ENCODE measurements at regions not wholly inside any gene's neighbourhood (a gene's known extent, or its start where the extent isn't known, plus 50 kb on each side); places are given as distances from the start of the nearest gene placed in this dataset.

DNA sequence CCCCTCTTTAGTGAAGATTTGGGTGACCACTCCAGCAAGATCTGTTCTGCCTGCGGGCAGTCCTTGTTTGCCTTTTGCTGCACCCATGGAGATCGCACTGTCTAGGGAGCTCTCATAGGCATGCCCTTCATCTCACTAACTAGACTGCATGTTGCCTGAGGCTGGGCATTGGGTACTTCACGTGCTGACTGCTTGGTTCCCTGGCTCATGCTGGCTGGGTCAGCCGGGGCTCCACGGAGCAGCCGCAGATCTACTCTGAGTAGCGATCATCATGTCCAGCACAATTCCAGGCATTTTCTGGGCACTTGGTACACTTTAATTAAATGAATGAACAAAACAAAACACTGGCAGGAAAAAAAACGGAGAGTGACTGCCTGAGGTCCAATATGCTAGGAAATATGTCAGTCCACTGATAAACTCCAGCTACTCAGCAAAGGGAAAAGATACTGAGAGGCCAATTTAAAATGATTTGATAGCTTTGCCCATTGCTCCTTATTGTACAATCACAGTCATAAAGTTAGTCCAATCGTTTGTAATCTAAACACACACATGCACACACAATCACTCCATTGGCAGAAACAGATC, 220.3 kb downstream of the C1D start:
- DNase-seq = no peak

DNA sequence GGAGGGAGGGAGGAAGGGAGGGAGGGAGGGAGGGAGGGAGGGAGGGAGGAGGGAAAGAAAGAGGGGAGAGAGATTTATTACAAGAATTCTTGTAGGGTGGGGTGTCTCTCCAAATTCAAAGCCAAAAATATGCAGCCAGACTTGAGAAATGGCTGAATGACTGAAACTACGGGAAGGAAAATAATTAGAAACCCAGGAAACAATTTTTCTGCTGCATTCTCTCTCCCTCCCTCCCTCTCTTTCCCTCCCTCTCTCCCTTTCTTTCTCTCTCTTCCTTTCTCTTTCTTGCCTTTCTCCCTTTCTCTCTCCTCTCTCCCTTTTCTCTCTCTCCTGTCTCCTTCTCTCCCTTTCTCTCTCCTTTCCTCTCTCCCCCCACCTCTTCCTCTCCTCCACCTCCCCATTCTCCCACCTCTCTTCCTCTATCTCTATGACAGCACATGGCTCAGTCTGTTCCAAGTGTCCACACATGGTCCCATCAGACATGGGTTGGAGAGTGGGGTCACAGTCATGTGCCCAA, 218.7 kb downstream of the C1D start:
- DNase-seq = no peak

DNA sequence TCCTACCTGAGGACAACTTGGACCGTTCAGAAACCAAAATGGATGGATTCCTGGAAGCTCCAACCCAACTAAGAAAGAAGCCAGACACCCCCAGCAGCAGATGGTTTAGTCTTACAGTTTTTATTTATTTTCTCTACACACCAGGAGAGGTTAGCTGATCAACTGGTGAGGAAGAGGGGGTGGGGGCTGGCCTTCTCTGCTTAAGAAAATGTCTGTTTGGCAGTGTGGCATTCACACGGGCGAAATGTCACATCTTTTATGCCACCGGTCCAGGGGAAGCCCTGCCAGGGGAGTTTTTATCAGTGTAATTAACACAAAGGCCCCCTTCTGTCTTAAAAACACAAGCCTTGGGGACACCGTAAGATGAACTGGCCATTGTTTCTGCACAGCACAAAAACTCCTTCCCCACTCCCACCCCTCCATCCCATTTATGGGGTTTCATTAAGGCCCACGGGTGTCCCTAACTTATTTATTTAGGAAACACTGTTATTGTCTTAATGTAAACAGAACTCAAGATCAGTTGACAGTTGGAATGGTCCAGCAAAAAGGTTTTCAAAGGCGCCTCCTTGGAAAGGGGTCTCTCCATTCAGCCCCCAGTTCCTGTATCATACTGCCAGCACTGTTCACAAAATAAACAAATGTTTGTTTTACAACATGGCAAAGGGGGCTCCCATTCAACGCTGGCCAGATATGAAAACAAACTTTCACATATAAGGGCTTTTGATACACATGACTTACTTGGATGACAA, 217.0 kb downstream of the C1D start:
- DNase-seq = no peak

DNA sequence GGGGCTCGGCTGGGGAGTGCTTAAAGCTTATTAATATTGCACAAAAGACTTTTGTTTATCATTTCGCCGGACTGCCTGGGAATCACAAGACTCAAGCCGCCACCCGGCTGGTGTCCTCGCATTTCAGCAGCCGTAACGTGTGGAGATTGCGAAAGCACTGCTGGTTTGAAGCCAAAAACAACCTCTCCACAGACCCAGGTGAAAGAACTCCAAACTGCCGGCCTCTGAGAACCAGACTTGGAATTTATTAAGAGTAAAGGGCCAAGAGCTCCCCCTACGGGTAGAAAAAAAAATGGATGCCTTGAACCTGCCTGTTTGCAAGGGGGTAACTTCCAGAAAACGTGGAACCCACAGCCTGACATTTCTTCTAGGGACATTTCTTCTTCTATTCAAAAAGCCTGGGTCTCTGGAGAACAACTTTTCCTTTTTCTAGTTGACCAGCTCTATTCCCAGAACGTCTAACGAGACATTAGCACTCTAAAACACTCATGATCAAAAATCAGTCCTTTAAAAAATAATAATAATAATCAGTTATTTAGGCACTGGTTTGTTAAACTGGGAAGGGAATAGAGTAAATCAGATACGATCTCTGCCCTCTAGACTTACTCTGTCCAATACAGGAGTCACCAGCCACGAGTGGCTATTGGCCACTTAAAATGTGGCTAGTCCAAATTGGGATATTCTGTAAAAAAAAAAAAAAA, 216.3 kb downstream of the C1D start:
- DNase-seq = peak; percentile 83

DNA sequence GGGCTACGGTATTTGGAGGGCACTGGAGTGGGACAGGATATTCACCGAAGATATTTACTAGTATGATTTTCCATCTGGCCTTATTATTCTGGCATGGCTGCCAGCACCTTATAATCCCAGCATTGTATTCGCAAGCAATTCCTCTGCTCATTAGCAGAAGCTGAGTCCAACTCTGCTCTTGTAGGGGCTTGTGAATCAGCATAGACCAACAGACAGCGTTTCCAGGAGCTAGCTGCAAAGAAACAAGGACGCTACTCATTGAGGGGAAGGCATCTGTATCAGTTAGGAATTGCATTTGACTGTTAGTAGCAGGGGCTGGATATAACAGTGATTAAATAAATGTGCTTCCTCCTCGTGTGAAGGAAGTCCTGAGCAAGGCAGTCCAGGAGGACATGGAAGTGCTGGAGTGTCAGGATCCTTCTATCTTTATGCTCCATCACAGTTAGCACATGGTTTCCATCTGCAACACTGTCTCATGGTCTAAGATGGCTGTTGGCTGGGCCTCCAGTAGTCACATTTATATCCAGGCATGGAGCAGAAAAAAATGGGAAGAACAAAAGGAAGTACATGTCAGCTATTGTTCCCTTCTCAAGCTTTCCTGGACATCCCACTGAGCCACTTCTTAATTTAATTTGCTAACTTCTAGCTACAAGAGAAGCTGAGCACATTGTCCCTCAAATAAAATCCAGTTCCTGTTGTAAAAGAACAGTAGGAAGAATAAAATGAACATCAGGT, 214.1 kb downstream of the C1D start:
- no peak for DNase-seq

DNA sequence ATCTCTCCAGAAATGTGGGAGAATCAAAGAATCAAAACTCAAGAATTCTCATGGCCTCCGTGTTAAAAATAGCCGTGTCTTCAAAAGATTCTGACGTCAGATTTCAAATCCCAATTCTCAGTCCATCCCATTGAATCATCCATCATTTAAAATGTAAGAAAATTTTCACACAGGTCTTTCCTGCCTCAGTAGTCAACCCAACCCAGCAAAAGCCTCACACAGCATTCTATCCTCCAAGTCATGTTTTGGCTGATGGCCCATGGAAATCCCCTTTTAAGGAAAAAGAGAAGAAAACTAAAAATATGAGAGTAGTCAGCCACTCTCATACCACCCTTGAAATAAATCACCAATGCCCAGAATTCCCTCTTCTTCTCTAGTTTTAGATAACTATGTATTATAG, 211.8 kb downstream of the C1D start:
- no peak for DNase-seq

DNA sequence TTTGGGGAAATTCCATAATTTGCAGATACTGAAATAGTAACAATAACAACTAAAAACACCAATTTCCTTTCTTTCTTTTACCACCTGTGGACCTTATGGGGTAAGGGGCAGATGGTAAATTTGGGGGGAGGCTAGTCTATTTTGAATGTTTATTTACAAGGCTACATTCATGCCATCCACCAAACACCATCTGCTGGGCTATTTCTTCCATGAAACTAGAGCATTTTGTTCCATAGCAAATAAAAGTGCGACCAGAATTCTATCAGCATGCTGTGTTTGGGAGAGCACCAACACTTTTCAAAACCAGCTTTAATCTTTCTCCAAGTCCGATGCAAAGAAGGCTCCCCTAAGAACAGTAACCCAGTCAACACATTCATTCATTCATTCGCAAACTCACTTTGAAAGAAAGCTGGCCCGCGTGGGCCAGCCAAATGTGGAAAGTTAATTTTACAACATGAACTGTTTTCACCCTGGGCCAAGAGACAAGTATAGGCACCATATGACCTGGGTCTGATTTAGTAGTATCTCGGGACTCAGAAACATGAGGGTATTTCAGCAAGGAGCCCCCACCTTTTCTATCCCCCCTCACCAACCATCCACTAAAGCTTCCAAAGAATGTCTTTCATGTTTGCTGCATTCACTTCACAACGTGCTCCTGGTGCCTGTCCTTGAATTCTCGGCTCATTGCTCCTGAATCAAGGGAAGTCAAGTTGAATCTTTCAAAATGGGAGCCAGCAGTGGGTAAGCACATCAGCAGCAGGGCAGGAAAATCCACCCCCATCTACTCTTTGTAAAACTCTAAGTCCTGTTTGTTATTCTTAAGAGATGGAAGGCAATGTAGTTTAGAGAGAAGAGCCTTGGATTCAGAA, 210.6 kb downstream of the C1D start:
- no peak for DNase-seq

DNA sequence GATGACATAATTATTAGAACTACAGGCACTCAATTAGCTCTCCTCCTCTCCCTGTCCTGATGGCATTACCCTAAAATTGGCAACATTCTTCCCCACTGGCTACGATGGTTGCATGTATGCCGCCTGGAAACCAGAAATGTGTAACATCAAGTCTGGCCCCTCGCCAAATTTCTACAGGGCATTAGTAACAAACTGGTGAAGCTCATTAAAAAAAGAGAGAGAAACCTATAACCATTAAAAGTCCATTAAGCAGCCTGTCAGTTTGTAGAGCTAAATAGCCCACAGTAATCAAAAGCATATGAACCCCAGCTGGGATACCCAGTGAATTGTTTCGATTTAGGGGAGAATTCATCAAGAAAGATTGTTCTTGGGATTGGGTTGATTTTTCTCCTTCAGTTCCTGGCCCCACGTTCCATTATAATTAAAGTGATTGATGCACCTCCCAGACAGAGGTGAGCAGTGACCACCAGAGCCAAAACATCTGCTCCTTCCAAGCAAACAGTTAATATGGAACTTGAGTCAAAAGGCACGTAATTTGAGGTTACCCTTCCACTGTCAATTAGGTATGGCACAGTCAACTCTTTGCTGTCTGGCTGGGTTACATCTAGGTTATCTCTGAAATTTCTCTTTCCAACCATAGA, 208.6 kb downstream of the C1D start:
- no peak for DNase-seq

DNA sequence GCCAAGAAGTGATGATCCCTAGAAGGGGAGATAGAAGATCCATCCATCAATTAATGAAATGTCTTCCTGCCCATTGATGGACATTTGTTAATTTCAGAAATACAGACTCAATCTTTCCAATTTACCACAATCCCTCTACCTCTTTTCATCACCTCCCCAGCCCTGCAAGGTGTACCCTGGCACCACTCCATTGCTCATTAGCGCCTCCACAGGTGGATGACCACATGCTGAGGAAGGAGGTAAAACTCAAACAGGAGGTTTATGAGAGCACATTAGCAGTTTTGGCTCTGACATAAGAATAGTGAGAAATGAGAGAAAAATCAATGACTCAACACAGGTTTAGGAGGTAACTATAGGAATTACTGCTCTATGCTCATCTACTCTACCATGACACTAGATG, 208.0 kb downstream of the C1D start:
- DNase-seq = peak; percentile 3

DNA sequence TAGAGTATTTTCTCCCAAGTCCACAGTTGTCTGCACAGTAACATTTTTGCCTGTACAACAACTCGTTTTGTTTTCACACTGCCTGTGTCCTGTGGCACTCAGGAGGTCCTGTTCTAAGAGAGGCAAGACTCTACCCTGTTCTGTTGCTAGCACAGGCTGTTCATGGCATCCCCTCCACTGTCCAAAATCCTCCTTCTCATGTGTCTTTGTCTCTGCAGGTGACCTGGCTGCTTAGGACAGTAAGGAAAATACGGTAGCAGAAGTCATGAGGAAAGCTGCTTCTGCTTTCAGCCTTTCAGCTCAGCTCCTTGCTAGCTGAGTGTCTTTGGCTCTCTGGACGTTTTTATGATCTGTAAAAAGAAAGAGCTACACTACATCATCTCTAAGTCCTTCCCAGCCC, 205.9 kb downstream of the C1D start:
- DNase-seq = no peak

DNA sequence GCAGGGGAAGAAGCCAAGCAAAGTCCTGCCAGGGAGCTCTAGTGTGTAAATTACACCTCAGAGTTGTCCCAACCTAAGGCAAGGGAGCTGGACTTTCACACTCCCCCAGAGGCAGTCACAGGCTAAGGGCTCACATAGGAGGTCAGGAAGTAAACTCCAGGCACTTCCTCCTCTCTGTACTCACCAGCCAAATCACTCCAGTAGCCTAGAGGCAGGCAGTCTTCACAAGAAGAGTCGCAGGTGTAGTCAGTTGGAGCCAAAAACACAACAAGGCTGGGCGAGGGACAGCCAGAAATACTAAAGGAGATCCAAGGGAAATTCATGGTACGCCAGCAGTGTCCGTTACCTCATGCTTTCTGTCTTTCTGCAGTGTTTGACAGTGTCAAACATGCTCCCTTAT, 205.0 kb downstream of the C1D start:
- no peak for DNase-seq

DNA sequence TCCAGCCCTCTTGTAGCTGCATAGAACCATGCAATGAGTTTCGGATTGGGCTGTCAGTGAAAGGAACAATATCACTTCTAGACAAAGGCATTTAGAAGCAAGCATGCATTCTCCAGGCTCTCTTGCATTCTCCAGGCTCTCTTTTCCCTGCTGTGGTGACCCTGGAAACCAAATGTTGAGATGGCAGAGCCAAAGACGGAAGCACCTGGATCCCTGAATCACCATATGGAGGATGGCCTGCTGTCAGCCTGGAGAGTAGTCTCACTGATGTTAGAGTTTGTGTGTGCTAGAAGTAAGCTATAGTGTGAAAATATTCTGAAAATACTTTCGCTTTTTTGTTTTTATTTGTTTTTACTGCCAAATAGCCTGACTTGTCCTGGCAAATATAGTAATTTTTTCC, 203.9 kb downstream of the C1D start:
- no peak for DNase-seq

DNA sequence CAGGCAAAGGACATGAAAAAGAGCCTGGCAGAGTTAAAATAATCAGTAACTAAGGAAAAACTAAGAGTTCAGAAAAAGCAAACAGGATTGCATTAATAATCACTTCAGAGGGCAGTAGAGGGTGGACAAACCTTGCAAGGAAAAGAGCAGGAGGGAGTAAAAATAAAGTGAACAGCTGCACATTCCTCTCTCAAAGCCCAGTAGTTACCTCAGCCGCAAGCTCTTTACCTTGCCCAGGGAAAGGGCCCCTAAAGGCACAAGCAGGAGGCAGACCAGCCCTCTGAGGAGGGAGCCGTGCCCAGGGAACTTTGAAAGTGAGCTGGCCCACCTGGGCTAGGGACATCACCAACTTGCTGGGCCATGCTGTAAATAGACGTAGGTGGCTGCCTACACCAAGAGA, 196.9 kb downstream of the C1D start:
- no peak for DNase-seq

DNA sequence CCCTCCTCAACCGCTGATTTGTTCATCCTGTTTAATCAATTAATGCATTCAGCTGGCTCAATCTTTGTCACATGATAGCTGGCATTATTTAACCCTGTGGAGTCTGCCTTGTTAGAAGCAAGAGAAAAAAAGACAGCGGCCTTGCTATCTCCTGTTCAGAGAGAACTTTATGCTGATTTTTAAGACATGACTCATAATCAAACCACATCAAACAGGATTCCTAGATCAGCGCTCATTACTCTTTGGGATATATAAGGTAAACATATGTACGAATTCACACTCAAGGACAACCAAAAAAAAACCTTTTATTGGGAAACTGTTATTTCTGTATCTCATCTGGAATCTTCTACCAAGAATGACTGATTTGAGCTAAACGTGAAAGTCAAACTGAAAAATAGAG, 195.1 kb downstream of the C1D start:
- DNase-seq = no peak

DNA sequence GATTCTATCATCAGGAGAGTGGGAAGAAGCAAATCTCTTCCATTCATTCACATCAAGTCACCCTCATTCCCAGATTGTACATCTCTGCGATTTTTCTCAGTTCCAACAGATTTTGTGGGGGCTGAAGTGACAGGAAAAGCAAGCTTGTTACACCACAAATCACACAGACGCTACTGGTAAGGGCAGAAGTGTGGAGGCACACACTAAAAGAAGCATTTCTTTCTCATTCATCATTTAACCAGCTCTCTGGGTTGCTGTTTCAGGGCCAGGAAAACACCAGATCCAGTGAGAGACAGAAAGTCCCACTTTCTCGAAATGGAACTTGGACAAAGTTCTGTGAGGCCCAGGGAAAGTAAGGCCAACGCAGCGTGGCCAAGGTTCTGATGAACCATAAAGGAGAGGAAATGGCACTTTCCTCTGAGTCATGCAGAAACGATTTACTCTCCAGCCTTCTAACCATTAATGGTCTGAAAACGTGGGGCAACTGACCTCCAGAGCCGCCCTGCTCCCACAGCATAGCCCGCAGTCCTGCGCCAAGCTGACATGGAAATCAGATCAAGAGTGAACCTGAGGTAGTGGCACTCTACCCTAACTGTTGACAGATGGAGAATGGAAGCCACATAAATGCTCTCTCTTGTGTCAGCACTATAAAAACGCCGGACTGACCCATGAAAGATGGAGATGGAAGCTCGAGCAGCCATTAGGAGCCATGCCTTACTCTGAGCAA, 191.0 kb downstream of the C1D start:
- DNase-seq = no peak

DNA sequence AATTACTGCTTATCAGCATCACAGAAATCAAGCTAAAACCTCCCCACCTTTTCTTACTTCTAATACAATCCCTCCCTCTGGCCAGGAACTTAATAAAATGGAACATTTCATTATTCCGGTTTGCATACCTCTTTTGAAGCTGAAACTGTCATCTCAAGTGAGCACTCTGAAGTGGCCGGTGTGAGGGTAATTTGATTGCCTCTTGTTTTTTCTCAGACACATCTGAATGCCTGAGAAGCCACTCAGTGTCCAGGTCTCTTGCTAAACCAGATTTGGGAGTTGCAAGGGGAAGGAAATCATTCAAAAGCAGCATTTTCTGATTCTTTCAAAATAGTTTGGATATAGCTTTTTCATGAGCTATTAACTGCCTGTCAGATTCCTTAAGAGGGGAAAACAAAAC, 190.3 kb downstream of the C1D start:
- no peak for DNase-seq

DNA sequence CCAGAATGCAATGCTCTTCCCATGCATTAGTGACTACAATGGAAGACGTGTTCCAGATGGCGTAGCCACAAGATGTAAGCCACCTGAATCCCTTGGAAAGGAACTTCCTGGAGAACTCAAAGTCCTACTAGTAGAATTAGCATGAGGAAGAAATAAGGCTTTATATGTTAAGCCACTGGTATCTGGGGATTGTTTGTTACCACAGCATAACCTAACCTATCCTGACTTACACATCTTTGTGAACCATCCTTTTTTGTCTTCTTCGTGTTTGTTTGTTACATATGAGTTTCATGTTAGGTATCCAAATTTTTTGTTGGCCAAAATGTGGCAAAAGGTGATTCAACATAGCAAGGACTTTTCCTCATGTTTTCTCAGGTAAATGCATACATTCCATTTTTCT, 188.9 kb downstream of the C1D start:
- DNase-seq = no peak

DNA sequence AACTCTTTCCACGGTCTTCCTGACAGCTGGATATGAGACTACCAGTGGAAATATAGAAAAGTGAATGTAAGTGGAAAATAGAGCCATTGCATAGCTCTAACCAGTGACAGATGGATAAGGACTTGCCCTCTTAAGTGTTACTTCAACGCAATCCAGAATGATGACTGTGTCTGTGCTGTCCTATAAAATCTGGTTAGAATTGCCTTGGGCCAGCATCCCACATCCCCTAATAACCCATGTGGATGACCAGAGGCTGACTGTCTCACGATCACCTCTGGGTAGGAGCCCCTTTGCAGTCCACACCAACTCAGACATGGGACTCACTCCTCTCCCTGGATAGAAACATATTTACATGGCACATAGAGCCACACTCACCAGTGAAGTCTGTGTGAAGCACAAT, 186.6 kb downstream of the C1D start:
- no peak for DNase-seq

DNA sequence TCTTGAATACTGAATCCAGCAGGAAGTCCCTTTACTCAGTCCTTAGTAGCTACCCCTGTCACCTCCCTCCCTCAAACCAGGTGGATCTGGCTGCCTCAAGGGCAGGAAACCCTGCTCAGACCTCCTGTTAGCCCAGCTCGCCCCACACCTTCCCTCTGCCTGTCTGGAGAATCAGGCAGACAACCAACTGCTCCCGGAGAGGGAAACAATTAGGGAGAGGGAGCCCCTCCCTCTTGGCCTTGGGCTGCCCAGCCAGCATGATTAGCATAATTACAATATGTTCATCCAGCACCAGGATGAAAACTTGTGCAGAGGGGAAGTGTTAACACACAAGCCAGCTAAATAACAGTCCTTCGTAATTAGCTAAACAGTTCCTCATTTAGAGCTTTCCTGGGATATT, 185.5 kb downstream of the C1D start:
- no peak for DNase-seq

DNA sequence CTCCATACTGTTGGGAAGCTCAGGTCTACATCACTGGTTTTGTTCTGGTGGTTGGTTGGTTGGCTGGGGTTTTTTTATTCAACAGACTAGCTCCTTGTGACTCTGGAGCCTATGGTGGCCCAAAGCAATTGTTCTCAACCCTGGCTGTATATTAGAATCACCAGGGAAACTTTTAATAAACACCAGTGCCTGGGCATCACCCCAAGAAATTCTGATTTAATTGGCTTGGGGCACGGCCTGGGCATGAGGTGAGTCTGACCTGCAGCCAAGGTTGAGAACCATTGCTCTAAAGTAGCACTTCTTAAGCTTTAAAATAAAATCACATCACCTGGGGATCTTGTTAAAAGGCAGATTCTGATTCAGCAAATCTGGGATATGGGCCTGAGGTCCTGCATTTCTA, 184.1 kb downstream of the C1D start:
- DNase-seq = no peak

DNA sequence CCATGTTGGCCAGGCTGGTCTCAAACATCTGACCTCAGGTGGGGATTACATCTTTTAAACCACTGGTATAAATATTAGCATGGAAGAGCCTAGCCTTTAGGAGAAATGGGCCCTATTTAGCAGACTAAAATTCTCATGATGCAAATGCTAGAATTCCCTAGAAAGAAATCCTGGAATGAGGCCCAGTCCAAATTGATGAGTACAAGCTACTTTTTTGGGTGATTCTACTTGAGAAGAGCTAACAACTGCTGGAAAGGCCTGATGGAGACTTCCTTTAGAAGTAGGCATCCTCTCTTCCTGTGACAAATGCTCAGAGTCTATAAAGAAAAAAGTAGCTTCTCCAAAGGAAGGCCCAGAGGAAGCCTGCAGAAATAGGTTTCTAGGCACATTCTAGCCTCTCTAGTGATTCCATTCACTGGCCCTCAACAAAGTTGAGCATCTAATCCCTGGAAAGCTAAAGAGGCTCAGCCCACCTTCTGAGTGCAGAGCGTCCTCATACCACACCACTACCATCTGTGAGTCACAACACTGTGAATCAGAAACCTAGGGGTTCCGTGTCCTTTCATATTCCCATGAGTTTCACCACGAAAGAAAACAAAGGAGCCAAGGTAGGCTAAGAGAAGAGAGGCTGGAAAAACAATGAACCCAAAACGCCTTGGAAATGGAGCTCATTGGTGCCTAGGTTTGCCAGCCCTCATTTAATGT, 183.1 kb downstream of the C1D start:
- DNase-seq = no peak
